ENCODE measurements at regions not wholly inside any gene's neighbourhood (a gene's known extent, or its start where the extent isn't known, plus 50 kb on each side); places are given as distances from the start of the nearest gene placed in this dataset.
A peak's percentile ranks its signal among the peaks of the same experiment; 100 is the strongest.
"Not testable (repeated sequence)": the region's sequence is repeated elsewhere in the genome, so short reads cannot be mapped to it uniquely, and the experiment has no call there.

GRCh38 chr17:20633268-20634059, 53.9 kb downstream of the CDRT15L2 start:
- DNase-seq, result not testable (repeated sequence)

DNA sequence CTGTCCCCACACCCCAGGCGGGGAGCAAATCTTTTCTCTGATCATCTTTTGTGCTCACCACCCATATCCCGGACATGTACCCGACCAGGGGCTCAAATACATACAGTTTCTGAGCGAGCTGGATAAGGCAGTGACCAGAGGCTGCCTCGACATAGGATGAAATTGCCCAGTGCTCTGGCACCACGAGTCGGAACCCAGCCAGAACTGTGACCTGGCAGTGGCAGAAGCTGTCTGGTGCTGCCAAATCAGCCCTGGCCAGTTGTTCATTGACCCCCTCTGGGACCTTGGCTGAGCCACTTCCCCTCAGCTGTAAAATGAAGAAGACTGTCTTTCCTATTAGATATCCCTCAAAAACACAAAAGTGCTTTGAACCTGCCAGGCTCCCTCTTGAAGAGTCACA, 60.6 kb downstream of the CDRT15L2 start:
- DNase-seq, result not testable (repeated sequence)

DNA sequence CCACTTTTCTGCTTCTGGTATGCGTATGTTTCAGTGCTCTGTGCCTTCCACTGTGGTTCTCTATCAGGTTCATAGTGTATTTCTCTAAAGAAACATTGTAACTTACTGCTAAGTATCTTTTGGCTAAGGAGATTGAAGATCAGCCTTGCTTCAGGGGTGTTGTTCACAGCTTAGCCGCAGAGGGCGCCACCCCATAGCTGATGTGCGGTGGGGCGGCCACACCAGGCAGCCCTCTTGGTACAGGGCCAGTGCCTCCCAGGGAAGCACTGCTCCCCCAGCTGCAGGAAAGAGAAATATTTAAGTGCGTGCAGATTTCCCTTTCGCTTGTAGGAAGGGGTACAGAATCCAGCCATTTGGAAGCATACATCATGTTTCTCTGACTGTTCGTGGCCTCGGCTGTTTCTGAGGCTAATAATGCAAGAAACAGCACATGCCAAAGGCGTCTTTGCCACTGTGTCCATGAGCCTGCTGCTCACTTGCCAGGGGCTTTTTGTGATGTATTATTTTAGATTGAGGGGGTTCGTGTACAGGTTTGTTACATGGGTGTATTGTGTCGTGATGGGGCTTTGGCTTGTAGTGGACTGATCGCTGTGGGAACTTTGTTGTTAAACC, 67.2 kb downstream of the CDRT15L2 start:
- DNase-seq, result peak; percentile 36 to 49 (median 36)

DNA sequence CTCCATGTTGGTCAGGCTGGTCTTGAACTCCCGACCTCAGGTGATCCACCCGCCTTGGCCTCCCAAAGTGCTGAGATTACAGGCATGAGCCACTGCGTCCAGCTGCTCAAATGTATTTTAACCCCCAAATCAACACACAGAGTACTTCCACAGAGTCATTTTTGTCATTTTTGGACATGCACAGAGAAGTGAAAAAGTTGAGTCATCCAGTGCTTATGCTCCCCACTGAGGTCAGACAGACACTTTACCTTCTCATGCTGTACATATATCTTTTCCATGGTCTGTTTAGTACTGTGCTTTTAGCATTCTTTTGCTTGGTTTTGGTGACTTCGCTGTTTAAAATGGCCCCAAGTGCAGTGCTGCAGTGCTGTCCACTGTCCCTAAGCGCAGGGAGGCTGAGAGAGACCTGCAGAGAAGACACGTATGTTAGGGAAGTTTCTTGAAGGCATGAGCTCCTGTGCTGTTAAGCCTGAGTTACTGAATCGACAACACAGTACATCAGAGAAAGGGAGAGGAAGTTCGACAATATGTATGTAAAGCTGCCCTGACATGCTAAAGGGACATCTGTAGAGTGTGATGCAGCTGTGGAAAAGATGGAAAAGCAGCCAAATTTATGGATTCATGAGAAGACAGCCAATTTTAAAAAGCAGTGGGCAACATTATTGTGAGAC, 69.7 kb downstream of the CDRT15L2 start:
- peak; percentile 23 to 52 (median 48) for DNase-seq

- peak in 1 of 3 donors; percentile 7 for DNase-seq
Measured at GRCh38 chr17:20651022-20651421, 71.5 kb downstream of the CDRT15L2 start.

GRCh38 chr17:20651736-20652135, 72.2 kb downstream of the CDRT15L2 start:
- not testable (repeated sequence) for DNase-seq

DNA sequence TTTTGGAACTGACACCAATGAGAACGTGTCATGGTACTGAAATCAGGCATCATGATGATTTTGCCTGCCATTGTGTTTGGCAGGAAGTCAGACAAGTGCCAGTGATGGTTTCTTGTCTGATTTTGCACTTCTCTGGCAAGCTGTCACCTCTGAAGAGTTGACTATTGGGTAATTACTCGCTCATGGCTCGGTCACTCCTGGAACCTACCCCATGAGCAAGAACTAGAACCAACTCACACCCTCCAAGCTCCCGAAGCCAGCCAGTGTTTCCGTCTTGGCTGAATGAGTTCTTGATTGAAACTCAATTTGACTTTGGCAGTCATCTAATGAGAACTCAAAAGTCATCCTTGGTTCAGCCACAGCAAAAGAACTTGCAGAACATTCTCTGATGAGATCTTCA, 73.9 kb downstream of the CDRT15L2 start:
- DNase-seq, result not testable (repeated sequence)

DNA sequence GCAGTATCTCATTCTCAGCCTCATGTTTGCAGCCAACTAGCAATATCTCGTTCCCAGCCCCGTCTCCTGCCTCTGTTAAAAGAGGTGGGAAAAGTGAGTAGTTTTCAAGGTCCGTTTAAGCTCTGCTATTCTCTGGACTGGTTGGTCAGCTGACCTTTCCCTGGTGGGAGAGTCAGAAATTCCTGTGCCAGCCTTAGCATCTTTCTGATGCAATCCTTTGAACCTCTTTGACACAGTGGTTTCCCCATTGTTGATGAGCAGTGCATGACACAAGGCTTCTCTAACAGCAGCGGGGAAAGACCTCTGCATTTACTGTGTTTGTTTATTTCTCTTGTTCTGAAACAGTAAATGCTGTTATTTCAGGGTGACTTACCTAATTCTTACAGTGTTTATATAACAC, 74.6 kb downstream of the CDRT15L2 start:
- peak; percentile 24 to 36 (median 33) for DNase-seq

- DNase-seq, result not testable (repeated sequence)
Measured at GRCh38 chr17:20654575-20654974, 75.1 kb downstream of the CDRT15L2 start.

DNA sequence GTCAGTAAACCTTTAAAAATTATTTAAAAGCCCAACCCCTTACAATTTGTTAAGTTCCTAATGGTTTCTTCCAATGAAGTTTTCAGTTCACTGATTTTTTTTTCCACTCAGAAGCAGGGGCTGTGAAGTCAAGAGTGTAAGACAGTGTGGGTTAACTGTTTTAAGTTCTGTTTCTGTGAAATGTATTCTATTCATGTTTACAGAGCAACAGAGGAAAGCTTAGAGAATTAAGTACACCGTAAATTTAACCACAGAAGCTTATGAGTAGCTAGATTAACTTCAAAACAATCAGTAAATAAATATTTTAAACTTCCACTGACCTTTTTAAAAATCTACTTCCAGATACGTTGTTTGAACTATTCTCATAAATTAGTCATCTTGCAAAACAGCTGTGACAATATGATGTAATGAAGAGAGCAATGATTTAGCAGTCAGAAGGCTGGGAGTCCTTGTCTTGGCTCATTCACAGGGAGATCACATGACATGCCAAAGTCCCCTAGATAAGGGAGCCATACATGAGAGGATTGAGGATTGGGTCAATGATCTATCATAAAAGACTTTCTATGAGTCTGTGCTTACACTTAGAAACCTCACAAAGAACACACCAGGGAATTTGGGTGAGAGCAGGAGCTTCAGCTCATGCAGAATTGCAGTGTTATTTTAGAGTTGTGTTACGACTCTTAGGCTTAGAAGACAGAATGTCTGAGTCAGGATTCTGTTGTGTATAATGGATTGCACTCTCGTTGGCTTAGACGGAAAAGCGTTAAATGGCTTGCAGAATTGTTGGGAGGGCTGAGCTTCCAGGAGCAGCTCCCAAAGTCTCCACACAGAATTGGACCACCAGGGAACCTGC, 85.8 kb downstream of the CDRT15L2 start:
- peak in 1 of 3 donors; percentile 13 for DNase-seq

- DNase-seq, result peak; percentile 22 to 37 (median 28)
Measured at GRCh38 chr17:20666689-20667088, 87.2 kb downstream of the CDRT15L2 start.

DNA sequence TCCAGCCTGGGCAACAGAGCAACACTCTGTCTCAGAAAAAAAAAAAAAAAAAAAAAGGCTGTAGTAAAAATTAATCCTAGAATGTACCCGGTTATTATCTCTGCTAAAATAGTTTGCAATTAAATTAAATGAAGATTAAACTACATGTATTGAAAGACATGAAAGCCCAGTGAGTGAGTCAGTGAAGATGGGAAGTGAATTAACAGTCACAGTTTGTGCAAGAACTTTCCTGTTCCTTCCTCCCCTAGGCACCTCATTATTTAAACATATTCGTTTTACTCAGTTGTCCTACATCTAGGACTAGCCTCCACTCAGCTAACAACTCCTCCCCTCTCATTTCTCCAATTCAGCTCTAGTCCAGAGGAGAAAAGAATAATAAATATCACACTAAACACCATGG, 88.2 kb downstream of the CDRT15L2 start:
- peak; percentile 17 to 53 (median 38) for DNase-seq

GRCh38 chr17:20668316-20668715, 88.8 kb downstream of the CDRT15L2 start:
- not testable (repeated sequence) for DNase-seq

- DNase-seq, result not testable (repeated sequence)
Measured at GRCh38 chr17:20668868-20669267, 89.3 kb downstream of the CDRT15L2 start.

- DNase-seq, result not testable (repeated sequence)
Measured at GRCh38 chr17:20670506-20670905, 91.0 kb downstream of the CDRT15L2 start.

GRCh38 chr17:20674374-20674773, 94.8 kb downstream of the CDRT15L2 start:
- DNase-seq, result not testable (repeated sequence)

DNA sequence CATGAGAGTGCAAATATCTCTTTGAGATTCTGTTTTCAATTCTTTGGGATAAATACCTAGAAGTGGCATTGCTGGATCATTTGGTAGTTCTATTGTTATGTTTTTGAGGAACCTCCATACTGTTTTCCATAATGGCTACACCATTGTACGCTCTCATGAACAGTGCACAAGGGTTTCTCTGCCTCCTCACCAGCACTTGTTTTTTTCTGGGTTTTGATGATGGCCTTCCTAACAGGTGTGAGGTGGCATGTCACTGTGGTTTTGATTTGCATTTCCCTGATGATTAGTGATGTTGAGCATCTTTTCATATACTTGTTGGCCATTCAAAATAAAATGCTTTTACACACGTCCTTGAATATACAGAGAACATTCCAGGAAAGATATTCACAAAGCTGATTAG, 96.2 kb downstream of the CDRT15L2 start:
- DNase-seq, result not testable (repeated sequence)

DNA sequence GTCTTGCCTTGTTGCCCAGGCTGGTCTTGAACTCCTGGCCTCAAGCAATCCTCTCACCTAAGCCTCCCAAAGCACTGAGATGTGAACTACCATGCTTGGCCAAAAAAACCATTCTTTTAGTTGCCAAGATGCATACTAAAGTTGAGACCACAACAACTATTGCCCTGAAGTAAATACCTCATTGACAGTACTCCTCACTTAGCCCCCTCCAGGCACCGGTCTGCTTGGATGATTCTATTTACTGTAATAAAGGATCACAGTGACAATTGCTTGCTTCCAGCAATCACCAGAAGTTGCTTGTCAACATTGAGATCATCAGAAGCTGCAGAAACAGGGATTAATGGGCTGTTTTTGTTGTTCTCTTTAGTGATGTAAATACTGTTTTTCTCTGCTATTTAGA, 97.1 kb downstream of the CDRT15L2 start:
- DNase-seq, result not testable (repeated sequence)

DNA sequence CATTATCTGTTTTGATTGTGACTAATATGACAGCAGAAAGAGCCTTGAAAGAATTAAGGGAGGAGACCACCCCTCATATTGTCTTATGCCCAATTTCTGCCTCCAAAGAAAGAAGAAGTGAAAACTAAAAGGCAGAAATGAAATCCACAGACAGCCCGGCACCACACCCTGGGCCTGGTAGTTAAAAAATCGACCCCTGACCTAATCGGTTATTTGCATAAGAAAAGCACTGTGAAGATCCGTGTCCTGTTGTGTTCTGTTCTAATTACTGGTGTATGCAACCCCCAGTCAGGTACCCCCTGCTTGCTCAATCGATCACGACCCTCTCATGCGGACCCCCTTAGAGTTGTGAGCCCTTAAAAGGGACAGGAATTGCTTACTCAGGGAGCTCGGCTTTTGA, 97.9 kb downstream of the CDRT15L2 start:
- not testable (repeated sequence) for DNase-seq

- DNase-seq, result not testable (repeated sequence)
Measured at GRCh38 chr17:20678424-20678823, 98.9 kb downstream of the CDRT15L2 start.

GRCh38 chr17:20681746-20682722, 102.5 kb downstream of the CDRT15L2 start:
- DNase-seq, result not testable (repeated sequence)

All from suppressor macrophage treated with lipopolysaccharide for 1 hour (primary cell).